GM23338 (cell line): ENCODE measurements at regions not wholly inside any gene's neighbourhood (a gene's known extent, or its start where the extent isn't known, plus 50 kb on each side); places are given as distances from the start of the nearest gene placed in this dataset.
"Not testable (repeated sequence)": the region's sequence is repeated elsewhere in the genome, so short reads cannot be mapped to it uniquely, and the experiment has no call there.

ENCODE experiments used
- CREB1 ChIP-seq: fragments of 250-450 bp; sonication (Bioruptor Pico); IDR thresholded peaks from 2 replicates; pipeline ENCODE4 v1.5.0; 2020; ENCODE audit warnings: low read depth, mild to moderate bottlenecking, moderate library complexity
- CTCF ChIP-seq, 2 experiments: fragments of 200-600 bp in 1 of 2; sonication (generic) in 1 of 2; conservative IDR thresholded peaks; 2 replicates each; pipeline versions ENCODE4 v1.5.1 to v1.6.1; 2016 to 2017; ENCODE audit warnings: antibody characterized with exemption in 2 of 2, low read depth in 2 of 2, mild to moderate bottlenecking in 2 of 2, moderate library complexity in 1 of 2
- ETS1 ChIP-seq: IDR thresholded peaks from 2 replicates; pipeline ENCODE4 v1.6.1; 2016; ENCODE audit warnings: antibody characterized with exemption
- EZH2 ChIP-seq: fragments of 200-600 bp; sonication (generic); IDR thresholded peaks from one replicate; pipeline ENCODE4 v1.8.0; 2017; ENCODE audit warnings: antibody characterized with exemption, mild to moderate bottlenecking, low read depth; ENCODE audit not compliant: unreplicated experiment
- EZH2phosphoT487 ChIP-seq: fragments of 200-600 bp; sonication (generic); IDR thresholded peaks from one replicate; pipeline ENCODE4 v1.8.1; 2018; ENCODE audit warnings: antibody characterized with exemption; ENCODE audit not compliant: unreplicated experiment
- JUNB ChIP-seq: IDR thresholded peaks from one replicate; pipeline ENCODE4 v1.6.1; 2016; ENCODE audit warnings: antibody characterized with exemption; ENCODE audit not compliant: unreplicated experiment
- POLR2AphosphoS5 ChIP-seq: IDR thresholded peaks from 2 replicates; pipeline ENCODE4 v1.6.1; 2016; ENCODE audit warnings: antibody characterized with exemption, low read depth
- REST ChIP-seq: IDR thresholded peaks from one replicate; pipeline ENCODE4 v1.6.1; 2018; ENCODE audit warnings: antibody characterized with exemption; ENCODE audit not compliant: unreplicated experiment
- STAT1 ChIP-seq: IDR thresholded peaks from one replicate; pipeline ENCODE4 v1.6.1; 2016; ENCODE audit warnings: antibody characterized with exemption; ENCODE audit not compliant: unreplicated experiment
- ZNF114 ChIP-seq: fragments of 250-450 bp; sonication (Bioruptor Pico); IDR thresholded peaks from 2 replicates; pipeline ENCODE4 v1.5.0; 2020; ENCODE audit warnings: mild to moderate bottlenecking, moderate library complexity

- TF ChIP-seq JUNB; POLR2AphosphoS5; REST; CREB1 (CRISPR knock-in tag); EZH2phosphoT487; CTCF (conservative IDR thresholded peaks at IDR 0.05; ENCODE audit: low read depth in 2 of 2); ZNF114; EZH2; STAT1; ETS1: not testable (repeated sequence)
Observed at GRCh38 chr5:82506390-82506789, 228.2 kb upstream of the RPS23 start.
